Esophagus muscularis mucosa (tissue), 3 donors: ENCODE measurements at regions not wholly inside any gene's neighbourhood (a gene's known extent, or its start where the extent isn't known, plus 50 kb on each side); places are given as distances from the start of the nearest gene placed in this dataset.

Source experiments
- CTCF ChIP-seq, 3 experiments: fragments of 200-600 bp in 2 of 3; fragments of 450-650 bp in 1 of 3; sonication (generic) in 2 of 3; IDR thresholded peaks; one replicate each; pipeline ENCODE4 v1.5.1; 2017 to 2019; ENCODE audit warnings: antibody characterized with exemption in 3 of 3, mild to moderate bottlenecking in 2 of 3, moderate library complexity in 1 of 3
- POLR2A ChIP-seq: fragments of 450-650 bp; IDR thresholded peaks from one replicate; pipeline ENCODE4 v1.6.1; 2017; ENCODE audit warnings: antibody characterized with exemption, moderate library complexity, mild to moderate bottlenecking, low read depth

- TF ChIP-seq CTCF (IDR thresholded peaks at IDR 0.05) (no peak), POLR2A (no peak)
Observed at GRCh38 chr2:120421830-120422175, 75.9 kb downstream of the INHBB start.
